ENCODE measurements at regions not wholly inside any gene's neighbourhood (a gene's known extent, or its start where the extent isn't known, plus 50 kb on each side); places are given as distances from the start of the nearest gene placed in this dataset.
"Not testable (repeated sequence)": the region's sequence is repeated elsewhere in the genome, so short reads cannot be mapped to it uniquely, and the experiment has no call there.

DNA sequence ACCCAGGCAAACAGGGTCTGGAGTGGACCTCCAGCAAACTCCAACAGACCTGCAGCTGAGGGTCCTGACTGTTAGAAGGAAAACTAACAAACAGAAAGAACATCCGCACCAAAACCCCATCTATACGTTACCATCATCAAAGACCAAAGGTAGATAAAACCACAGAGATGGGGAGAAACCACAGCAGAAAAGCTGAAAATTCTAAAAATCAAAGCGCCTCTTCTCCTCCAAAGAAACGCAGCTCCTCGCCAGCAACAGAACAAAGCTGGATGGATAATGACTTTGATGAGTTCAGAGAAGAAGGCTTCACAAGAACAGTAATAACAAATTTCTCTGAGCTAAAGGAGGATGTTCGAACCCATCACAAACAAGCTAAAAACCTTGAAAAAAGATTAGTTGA, 274.9 kb downstream of the IKZF2 start:
- TF ChIP-seq, protein P1, sequence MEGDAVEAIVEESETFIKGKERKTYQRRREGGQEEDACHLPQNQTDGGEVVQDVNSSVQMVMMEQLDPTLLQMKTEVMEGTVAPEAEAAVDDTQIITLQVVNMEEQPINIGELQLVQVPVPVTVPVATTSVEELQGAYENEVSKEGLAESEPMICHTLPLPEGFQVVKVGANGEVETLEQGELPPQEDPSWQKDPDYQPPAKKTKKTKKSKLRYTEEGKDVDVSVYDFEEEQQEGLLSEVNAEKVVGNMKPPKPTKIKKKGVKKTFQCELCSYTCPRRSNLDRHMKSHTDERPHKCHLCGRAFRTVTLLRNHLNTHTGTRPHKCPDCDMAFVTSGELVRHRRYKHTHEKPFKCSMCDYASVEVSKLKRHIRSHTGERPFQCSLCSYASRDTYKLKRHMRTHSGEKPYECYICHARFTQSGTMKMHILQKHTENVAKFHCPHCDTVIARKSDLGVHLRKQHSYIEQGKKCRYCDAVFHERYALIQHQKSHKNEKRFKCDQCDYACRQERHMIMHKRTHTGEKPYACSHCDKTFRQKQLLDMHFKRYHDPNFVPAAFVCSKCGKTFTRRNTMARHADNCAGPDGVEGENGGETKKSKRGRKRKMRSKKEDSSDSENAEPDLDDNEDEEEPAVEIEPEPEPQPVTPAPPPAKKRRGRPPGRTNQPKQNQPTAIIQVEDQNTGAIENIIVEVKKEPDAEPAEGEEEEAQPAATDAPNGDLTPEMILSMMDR (IDR thresholded peaks at IDR 0.05 in 8 of 11, conservative IDR thresholded peaks at IDR 0.05 in 3 of 11), result not testable (repeated sequence)
- TF ChIP-seq POLR2AphosphoS5, POLR2A (IDR thresholded peaks at IDR 0.05): not testable (repeated sequence)

Measured in spleen (tissue), 7 donors.